H54 (cell line): ENCODE measurements at regions not wholly inside any gene's neighbourhood (a gene's known extent, or its start where the extent isn't known, plus 50 kb on each side); places are given as distances from the start of the nearest gene placed in this dataset.

Experiments used
- DNase-seq: peaks from one replicate; pipeline ENCODE4 v3.0.0; 2011; ENCODE audit warnings: low spot score, mixed read lengths; ENCODE audit not compliant: insufficient read length
- FAIRE-seq: peaks from 3 replicates; lab custom pipeline; 2011; peaks lifted over from hg19 to GRCh38; lab: Jason Lieb, UNC
- POLR2A ChIP-seq: IDR thresholded peaks from 2 replicates; pipeline ENCODE4 v1.6.1; 2011; ENCODE audit warnings: low read depth, mild to moderate bottlenecking, low read length

- no peak for TF ChIP-seq POLR2A
- DNase-seq: no peak
- no peak for FAIRE-seq
These were observed 500.5 kb downstream of the TMEM232 start for GRCh38 chr5:110225949-110226348.

GRCh38 chr5:110239786-110240185 lies 486.7 kb downstream of the TMEM232 start:
- DNase-seq (no peak), FAIRE-seq (no peak)
- no peak for TF ChIP-seq POLR2A

- no peak for DNase-seq
- no peak for TF ChIP-seq POLR2A
- FAIRE-seq: no peak
These were observed 483.5 kb downstream of the TMEM232 start for GRCh38 chr5:110242950-110243349.

- FAIRE-seq: no peak
- TF ChIP-seq POLR2A: no peak
- no peak for DNase-seq
These were observed 477.6 kb downstream of the TMEM232 start for GRCh38 chr5:110248921-110249320.

- TF ChIP-seq POLR2A: no peak
- FAIRE-seq (no peak), DNase-seq (no peak)
These were observed 476.1 kb downstream of the TMEM232 start for GRCh38 chr5:110250355-110250754.

GRCh38 chr5:110250755-110251154 lies 475.7 kb downstream of the TMEM232 start:
- DNase-seq (no peak), FAIRE-seq (no peak)
- TF ChIP-seq POLR2A: no peak

GRCh38 chr5:110251366-110251765 lies 475.1 kb downstream of the TMEM232 start:
- FAIRE-seq: no peak
- DNase-seq: no peak
- TF ChIP-seq POLR2A: no peak

- TF ChIP-seq POLR2A: no peak
- DNase-seq: no peak
- FAIRE-seq: no peak
These were observed 471.3 kb downstream of the TMEM232 start for GRCh38 chr5:110255194-110255593.

GRCh38 chr5:110256298-110256697 lies 470.2 kb downstream of the TMEM232 start:
- DNase-seq (no peak), FAIRE-seq (no peak)
- no peak for TF ChIP-seq POLR2A

- TF ChIP-seq POLR2A: no peak
- FAIRE-seq (no peak), DNase-seq (no peak)
These were observed 468.5 kb downstream of the TMEM232 start for GRCh38 chr5:110257971-110258370.

GRCh38 chr5:110258460-110259216 lies 467.8 kb downstream of the TMEM232 start:
- TF ChIP-seq POLR2A: no peak
- DNase-seq (no peak), FAIRE-seq (no peak)

- no peak for FAIRE-seq
- DNase-seq: no peak
- no peak for TF ChIP-seq POLR2A
These were observed 463.7 kb downstream of the TMEM232 start for GRCh38 chr5:110262749-110263148.

GRCh38 chr5:110264661-110265060 lies 461.8 kb downstream of the TMEM232 start:
- TF ChIP-seq POLR2A: no peak
- no peak for FAIRE-seq
- no peak for DNase-seq

GRCh38 chr5:110265162-110265561 lies 461.3 kb downstream of the TMEM232 start:
- no peak for FAIRE-seq
- TF ChIP-seq POLR2A: no peak
- DNase-seq: no peak

GRCh38 chr5:110267714-110268113 lies 458.8 kb downstream of the TMEM232 start:
- no peak for DNase-seq
- no peak for TF ChIP-seq POLR2A
- no peak for FAIRE-seq
